Breast epithelium (tissue), 3 donors: ENCODE measurements at regions not wholly inside any gene's neighbourhood (a gene's known extent, or its start where the extent isn't known, plus 50 kb on each side); places are given as distances from the start of the nearest gene placed in this dataset.

Source experiments
- POLR2A ChIP-seq: fragments of 450-650 bp; IDR thresholded peaks from one replicate; pipeline ENCODE4 v1.6.1; 2016; ENCODE audit warnings: antibody characterized with exemption, mild to moderate bottlenecking, moderate library complexity
- POLR2AphosphoS5 ChIP-seq, 3 donors: sonication (generic); formaldehyde crosslinking; IDR thresholded peaks; one replicate each; pipeline ENCODE4 v1.6.1; 2017; ENCODE audit warnings: antibody characterized with exemption in 3 of 3
- TF ChIP-seq, protein P1 (sequence below), 3 donors: fragments of 450-650 bp; IDR thresholded peaks; one replicate each; pipeline ENCODE4 v1.5.1; 2016 to 2017; ENCODE audit warnings: antibody characterized with exemption in 3 of 3, mild to moderate bottlenecking in 3 of 3, moderate library complexity in 3 of 3

- TF ChIP-seq, protein P1, sequence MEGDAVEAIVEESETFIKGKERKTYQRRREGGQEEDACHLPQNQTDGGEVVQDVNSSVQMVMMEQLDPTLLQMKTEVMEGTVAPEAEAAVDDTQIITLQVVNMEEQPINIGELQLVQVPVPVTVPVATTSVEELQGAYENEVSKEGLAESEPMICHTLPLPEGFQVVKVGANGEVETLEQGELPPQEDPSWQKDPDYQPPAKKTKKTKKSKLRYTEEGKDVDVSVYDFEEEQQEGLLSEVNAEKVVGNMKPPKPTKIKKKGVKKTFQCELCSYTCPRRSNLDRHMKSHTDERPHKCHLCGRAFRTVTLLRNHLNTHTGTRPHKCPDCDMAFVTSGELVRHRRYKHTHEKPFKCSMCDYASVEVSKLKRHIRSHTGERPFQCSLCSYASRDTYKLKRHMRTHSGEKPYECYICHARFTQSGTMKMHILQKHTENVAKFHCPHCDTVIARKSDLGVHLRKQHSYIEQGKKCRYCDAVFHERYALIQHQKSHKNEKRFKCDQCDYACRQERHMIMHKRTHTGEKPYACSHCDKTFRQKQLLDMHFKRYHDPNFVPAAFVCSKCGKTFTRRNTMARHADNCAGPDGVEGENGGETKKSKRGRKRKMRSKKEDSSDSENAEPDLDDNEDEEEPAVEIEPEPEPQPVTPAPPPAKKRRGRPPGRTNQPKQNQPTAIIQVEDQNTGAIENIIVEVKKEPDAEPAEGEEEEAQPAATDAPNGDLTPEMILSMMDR (IDR thresholded peaks at IDR 0.05) = no peak
- no peak for TF ChIP-seq POLR2A
- TF ChIP-seq POLR2AphosphoS5 (IDR thresholded peaks at IDR 0.05) = no peak
Observed at GRCh38 chr1:187157115-187157514, 328.4 kb downstream of the PLA2G4A start.
